CMK (cell line): ENCODE measurements at regions not wholly inside any gene's neighbourhood (a gene's known extent, or its start where the extent isn't known, plus 50 kb on each side); places are given as distances from the start of the nearest gene placed in this dataset.

Experiments used
- DNase-seq: peaks from one replicate; pipeline ENCODE4 v3.0.0-alpha.2; 2010; ENCODE audit warnings: low read depth

GRCh38 chr11:45597097-45597496 lies 68.3 kb downstream of the CHST1 start:
- no peak for DNase-seq

DNA sequence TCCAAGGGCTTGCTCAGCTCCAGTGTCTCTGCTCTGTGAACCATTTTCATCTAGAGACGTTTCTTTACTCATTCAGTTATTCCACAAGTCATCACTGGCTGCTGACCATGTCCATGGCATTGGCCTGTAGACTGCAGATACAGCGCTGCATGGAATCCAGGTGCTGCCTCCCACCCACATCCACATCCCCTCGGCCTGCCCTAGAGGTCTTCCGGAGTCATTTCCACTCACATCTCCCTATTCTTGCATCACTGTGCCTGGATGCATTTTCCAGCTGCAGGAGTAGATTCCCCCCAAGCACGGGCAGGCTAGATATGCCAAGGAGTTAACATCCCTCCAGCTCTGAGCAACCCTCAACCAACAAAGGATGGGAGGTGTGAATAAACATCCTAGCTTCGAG lies 68.9 kb downstream of the CHST1 start:
- no peak for DNase-seq

GRCh38 chr11:45593992-45594391 lies 71.4 kb downstream of the CHST1 start:
- no peak for DNase-seq

- DNase-seq = no peak
Measured at GRCh38 chr11:45592636-45593035, 72.8 kb downstream of the CHST1 start.

DNA sequence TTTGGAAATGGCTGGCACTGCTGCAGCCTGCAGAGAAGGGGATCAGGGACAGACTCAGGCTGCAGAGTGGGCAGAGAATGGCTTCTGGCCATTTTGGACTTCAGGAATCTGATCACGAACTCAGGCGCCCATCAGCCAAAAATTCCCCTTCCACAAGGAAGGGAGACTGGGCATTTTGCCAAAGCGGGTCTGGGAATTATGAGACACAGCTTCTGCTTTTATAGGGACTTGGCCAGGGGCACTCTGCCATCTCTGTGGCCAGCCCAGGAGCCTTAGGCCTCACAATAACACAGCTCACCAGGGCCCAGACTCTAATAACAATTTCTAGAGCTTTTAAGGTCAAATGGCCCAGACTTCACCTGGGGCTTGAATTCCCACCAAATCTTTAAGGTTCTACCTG lies 74.7 kb downstream of the CHST1 start:
- DNase-seq = no peak

GRCh38 chr11:45585205-45585604 lies 80.2 kb downstream of the CHST1 start:
- DNase-seq = no peak

- no peak for DNase-seq
Measured at GRCh38 chr11:45583981-45584566, 81.3 kb downstream of the CHST1 start.

DNA sequence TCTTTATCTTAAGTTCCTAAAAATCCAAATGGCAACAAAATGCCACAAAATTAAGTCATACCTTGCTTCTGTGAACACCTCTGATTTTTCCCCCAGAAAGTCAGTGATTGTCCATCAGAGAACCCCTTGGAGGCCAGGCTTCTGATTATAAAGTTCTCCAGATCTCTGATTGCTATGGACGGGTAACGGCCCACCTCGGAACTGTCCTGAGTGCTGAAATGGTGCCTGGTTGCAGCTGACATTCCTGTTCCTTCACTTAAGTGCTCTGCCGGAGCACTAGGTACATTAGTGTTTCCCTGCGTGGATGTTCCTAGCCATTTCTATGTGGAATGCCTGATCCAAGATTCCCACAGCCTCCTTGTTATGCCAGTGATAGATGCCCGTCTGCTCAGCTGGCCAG lies 85.0 kb downstream of the CHST1 start:
- DNase-seq = no peak

DNA sequence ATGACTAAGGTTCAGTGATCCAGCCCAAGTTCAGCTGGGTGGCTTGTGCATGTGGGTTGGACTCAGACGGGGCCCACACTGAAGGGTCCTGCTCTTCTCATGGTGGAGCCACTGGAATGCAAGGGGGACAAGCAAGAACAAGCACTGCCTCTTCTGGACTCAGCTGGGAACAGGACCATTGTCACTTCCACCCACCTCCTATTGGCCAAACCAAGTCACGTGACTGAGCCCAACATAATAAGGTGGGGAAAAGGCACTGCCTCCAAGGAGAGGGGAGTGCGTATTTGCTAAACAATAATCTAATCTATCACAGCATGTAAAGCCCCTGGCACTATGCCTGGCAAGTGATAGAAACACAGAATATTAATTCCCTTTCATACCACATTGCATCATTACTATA lies 87.1 kb downstream of the CHST1 start:
- no peak for DNase-seq

DNA sequence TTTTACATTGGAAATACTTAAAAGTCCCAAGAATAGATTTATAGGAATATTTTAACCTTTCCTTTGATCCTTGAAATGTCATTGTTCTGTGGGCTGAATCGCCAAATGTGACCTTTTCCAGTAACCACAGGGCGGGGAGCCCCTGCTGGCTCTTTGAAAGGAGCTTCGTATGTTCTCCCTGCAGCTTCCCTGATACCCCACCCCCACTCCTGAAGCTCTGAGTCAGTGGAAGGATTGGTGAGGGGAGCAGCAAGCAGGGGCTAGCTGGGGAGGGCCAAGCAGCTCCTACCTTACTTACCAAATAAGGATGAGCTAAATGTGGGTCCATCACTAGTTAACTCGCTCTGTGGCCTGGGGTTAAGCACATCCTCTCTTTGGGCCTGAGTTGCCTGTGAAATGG lies 87.7 kb downstream of the CHST1 start:
- DNase-seq = no peak

DNA sequence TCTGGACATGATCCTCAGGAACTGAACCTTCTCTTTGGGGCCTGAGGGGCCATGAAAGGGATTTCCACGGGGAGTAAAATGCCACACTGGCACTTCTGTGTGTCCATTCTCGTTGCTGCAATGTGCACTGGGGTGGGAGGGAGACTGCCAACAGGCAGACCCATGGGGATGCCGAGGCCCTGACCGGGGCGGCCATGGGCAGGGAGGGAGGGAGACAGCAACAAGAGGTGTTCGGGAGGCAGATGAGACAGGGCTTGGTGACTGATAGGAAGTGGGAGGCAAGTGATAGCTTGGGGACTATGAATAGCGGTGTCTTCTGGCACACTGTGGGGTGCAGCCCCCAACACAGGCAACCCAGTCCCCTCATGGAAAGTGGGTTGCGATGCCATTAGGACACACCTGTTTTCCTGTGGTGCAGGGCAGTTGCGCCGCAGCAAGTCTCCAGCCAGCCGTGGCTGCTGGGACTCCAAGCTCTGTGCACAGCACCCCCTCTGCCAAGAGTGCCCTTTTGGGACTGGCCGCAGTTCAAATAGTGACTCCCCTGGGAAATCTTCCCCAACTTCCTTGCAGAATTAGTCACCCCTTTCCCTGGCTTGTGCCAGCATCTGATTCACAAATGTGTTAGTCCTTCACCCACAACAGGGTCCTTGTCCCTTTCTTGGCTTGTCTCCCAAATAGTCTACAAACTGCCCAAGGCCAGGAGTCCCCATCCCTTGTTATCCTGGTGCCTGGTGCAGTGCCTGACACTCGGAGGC lies 88.8 kb downstream of the CHST1 start:
- DNase-seq = no peak

- DNase-seq = no peak
Measured at GRCh38 chr11:45573728-45574127, 91.7 kb downstream of the CHST1 start.

DNA sequence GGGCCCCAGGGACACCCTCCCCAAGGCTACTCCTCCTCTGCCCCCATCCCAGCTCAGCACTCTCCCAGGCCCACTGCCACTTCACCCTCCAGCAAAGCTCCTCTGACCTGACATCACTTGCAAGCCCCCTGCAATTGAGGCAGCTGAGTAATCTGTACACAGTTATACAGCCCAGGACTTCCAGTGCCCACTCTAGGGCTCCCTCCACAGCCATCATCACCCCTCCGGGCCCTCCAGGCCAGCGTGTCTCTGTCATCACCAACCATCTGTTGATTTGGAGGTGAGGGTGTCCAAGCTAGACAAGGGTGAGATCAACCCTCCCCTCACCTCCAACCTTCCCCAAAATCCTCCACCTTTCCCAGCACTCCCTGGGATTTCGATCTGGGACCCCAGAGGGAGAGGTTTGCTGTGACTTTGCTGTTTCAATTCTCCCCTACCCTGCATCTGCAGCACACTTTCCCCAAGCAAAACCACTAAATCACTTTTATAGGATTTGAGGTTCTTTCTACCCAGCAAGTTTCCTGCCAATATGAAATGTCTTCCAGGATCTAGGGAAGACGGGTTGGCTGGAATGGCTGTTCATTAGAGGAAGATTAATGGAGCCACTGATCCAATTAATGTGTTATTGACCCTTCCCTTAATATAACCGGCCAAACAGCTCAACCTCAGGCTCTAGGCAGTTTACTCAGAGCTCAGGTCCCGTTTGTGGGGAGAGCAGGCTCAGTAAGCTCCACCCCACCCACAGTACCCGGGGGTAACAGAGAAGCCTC lies 92.9 kb downstream of the CHST1 start:
- no peak for DNase-seq

DNA sequence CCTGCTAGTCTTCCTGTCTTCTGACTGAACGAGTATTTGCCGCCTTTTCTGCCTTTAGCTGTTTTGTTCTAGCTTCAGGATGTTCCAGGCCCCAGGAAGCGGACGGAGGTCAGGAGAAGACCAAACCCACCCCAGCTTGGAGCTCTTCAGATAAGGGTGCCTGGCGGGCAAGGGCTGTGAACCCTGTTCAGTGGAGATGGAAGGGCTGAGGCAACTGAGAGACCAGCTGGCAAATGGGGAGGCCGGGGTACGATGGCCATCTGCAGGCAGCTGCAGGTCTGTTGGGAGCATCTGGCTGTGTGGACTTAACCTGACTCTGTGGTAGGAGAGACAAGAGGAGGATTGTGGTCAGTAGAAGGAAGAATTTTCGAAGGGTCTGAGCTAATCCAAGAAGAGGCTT lies 95.6 kb downstream of the CHST1 start:
- no peak for DNase-seq

- no peak for DNase-seq
Measured at GRCh38 chr11:45568049-45568448, 97.4 kb downstream of the CHST1 start.

GRCh38 chr11:45565446-45565988 lies 99.9 kb downstream of the CHST1 start:
- DNase-seq = no peak

DNA sequence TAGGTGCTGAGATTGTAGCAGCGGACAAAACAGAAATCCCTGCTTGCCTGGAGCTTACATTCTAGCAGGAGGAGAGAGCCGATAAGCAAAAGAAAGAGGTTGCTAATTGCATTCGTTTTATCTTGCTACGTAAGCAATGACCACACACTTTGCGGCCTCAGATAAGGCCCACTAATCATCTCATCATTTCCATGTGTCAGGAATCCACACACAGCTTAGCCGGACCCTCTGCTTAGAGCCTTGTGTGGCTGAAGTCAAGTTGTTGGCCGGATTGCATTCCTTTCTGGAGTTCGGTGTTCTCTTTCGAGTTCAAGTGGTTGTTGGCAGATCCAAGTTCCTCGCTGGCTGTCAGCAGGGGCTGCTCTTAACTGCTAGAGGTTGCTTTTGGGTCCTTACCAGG lies 101.6 kb downstream of the CHST1 start:
- no peak for DNase-seq

DNA sequence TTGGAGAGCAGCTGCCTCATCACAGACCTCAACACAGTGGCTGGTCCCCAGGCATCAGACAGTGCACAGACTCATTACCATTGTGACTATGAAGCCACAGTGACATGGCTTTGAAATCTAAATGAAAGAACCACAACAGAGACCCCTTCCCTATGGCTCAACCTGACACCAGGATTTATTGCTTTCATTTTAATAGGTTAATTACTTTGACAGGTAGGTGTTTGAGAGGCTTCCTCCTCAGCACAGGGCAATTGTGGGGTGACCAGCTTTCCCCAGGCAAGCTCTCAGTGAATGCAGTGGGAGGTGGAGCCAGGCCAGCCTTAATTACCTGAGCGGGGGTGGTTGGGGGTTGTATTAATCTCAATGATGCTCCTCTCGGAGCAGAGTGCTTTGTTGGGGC lies 102.3 kb downstream of the CHST1 start:
- DNase-seq = no peak

DNA sequence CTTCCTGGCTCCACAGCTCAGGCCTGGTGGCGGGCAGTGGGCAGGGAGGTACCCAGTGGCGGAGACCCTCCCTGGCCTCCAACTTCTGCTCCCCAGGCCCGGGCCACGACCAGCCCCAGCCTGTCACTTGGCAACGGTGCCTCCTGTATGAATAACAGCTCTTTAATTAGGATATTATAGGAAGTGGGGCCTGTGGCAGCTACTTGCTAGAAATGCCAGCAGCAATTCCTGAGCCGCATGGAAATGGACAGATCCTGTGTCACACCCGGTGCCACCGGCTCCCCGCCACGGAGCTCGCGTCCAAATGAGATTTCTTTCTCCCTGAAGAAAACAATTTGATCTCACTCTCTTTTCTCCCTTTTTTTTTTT lies 104.5 kb downstream of the CHST1 start:
- no peak for DNase-seq

GRCh38 chr11:45560155-45560912 lies 105.1 kb downstream of the CHST1 start:
- no peak for DNase-seq

DNA sequence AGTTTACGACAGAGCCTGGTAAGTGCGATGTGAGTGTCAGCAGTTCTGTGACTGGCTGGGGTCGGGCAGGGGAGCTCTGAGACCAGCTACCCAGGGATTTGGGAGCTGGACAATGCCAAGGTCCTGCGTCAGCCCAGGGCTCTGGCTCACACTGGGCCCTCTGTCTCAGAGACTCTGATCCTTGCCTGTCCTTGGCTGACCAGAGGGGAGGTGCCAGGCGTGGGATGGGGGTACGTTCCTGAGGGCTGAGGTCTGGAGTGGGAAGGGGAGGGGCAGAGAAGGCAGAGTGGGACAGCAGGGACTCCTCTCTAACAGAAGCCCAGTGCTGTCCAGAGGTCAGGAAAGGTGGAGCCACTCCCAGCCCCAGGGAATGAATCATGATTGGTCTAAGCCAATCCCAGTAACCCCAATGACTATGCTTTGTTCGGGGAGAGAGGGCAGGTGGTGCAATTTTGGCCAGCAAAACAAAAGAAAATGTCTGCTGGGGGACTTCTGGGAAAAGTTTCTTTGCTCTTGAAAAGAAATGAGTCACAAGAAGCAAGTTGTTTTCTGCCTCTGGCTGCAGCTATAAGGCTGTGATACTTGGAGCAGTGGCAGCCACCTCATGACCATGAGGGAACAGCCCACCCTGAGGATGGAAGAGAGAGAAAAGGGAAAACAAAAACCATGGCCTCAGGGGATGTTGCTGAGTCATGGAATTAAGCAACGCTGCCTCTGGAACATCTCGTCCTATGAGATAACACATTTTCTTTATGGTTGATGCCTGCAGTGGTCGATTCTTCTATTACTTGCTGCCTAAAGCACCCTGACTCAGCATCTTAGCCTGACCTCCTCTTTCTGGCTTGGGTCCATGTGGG lies 108.3 kb downstream of the CHST1 start:
- DNase-seq = no peak
